ENCODE measurements at regions not wholly inside any gene's neighbourhood (a gene's known extent, or its start where the extent isn't known, plus 50 kb on each side); places are given as distances from the start of the nearest gene placed in this dataset.

- DNase-seq (ENCODE audit: low read depth) = no peak
- TF ChIP-seq, protein P1, sequence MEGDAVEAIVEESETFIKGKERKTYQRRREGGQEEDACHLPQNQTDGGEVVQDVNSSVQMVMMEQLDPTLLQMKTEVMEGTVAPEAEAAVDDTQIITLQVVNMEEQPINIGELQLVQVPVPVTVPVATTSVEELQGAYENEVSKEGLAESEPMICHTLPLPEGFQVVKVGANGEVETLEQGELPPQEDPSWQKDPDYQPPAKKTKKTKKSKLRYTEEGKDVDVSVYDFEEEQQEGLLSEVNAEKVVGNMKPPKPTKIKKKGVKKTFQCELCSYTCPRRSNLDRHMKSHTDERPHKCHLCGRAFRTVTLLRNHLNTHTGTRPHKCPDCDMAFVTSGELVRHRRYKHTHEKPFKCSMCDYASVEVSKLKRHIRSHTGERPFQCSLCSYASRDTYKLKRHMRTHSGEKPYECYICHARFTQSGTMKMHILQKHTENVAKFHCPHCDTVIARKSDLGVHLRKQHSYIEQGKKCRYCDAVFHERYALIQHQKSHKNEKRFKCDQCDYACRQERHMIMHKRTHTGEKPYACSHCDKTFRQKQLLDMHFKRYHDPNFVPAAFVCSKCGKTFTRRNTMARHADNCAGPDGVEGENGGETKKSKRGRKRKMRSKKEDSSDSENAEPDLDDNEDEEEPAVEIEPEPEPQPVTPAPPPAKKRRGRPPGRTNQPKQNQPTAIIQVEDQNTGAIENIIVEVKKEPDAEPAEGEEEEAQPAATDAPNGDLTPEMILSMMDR (IDR thresholded peaks at IDR 0.05; ENCODE audit: low read depth, low read length, missing control alignments) = no peak
- H3K4me3 ChIP-seq (ENCODE audit: low read depth, low read length) = no peak overlapping the region
These were observed 123.1 kb downstream of the PLEKHG1 start for GRCh38 chr6:150722614-150723344.

DNA sequence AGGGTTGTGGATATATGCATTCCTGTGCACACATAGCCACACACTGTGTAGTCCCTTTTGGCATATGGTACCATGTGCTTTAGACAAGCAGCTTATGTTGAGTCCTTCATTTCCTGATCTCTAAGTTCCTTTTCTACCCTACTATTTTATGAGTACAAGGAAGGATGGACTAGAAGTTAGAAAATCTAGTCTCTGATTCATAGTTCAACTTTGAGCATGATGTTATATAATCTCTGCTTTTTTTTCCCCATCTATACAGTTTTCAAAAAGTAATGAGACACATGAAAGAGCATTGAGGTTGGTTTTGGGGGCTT, 123.6 kb downstream of the PLEKHG1 start:
- TF ChIP-seq, protein P1 (IDR thresholded peaks at IDR 0.05; ENCODE audit: low read depth, low read length, missing control alignments) = no peak
- no peak overlapping the region for H3K4me3 ChIP-seq (ENCODE audit: low read depth, low read length)
- no peak for DNase-seq (ENCODE audit: low read depth)

DNA sequence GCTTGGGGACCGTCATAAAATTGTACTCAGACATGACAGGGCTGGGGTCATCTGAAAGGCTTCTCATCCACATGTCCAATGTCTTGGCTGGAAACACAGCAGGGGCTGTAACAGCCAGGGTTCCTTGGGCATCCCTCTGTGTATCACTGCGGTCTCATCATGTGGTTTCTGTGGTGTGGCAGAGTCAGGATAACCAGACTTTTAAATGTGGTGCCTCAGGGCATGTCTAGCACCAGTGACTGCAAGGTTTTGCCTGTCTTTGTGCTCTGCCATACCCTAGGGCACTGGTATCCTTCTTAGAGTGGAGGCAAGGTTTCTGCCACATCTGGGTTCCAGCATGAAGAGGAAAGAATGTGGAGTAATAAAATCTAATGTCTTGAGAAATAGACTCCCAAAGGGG, 124.2 kb downstream of the PLEKHG1 start:
- no peak for DNase-seq (ENCODE audit: low read depth)
- no peak overlapping the region for H3K4me3 ChIP-seq (ENCODE audit: low read depth, low read length)
- TF ChIP-seq, protein P1 (IDR thresholded peaks at IDR 0.05; ENCODE audit: low read depth, low read length, missing control alignments) = no peak

DNA sequence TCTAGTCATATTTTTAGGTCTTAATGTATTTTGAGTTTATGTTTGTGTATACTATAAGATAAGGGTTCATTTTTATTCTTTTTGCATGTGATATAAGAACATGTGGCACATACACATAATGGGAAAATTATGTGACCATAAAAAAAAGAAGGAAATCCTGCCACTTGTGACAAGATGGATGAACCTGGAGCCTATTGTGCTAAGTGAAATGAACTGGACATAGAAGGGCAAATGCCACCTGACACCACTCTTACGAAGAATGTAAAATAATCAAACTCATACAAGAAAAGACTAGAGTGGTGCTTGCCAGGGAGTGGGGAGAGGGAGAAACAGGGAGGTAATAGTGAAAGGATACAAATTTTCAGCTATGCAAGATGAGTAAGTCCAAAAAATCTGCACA, 126.1 kb downstream of the PLEKHG1 start:
- TF ChIP-seq, protein P1 (IDR thresholded peaks at IDR 0.05; ENCODE audit: low read depth, low read length, missing control alignments) = no peak
- H3K4me3 ChIP-seq (ENCODE audit: low read depth, low read length) = no peak overlapping the region
- no peak for DNase-seq (ENCODE audit: low read depth)

DNA sequence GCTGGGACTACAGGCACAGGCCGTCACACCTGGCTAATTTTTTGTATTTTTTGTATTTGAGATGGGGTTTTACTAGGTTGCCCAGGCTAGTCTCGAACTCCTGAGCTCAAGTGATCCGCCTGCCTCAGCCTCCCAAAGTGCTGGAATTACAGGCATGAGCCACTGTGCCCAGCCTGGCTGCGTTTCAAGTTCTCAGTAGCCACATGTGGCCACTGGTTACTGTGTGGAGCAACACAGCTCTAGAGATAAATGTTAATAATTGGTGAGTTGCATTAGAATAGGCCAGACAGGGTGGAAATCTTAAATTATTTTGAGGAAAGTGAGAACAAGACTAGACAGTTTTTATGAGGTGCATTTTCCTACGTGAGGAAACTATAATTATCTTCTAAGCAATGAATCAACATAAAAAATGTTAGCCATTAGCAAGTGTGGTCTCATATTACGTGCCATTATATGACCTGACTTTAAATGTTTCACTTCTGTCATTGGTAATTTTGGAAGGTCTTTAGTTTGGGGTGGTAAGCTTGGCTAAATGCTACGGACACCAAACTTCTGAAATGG, 129.6 kb downstream of the PLEKHG1 start:
- H3K4me3 ChIP-seq (ENCODE audit: low read depth, low read length) = no peak overlapping the region
- TF ChIP-seq, protein P1 (IDR thresholded peaks at IDR 0.05; ENCODE audit: low read depth, low read length, missing control alignments) = no peak
- no peak for DNase-seq (ENCODE audit: low read depth)

GRCh38 chr6:150730801-150731457, 131.2 kb downstream of the PLEKHG1 start:
- no peak overlapping the region for H3K4me3 ChIP-seq (ENCODE audit: low read depth, low read length)
- TF ChIP-seq, protein P1 (IDR thresholded peaks at IDR 0.05; ENCODE audit: low read depth, low read length, missing control alignments) = no peak
- DNase-seq (ENCODE audit: low read depth) = no peak

Data from GM12864 (cell line).